HepG2 (cell line): ENCODE measurements at regions not wholly inside any gene's neighbourhood (a gene's known extent, or its start where the extent isn't known, plus 50 kb on each side); places are given as distances from the start of the nearest gene placed in this dataset.

Experiments
- ATAC-seq: fragments of 200-7000 bp; cut with Tn5 transposase; 3 replicates; pipeline ENCODE4 v1.9.1; 2020; ENCODE audit warnings: mild to moderate bottlenecking, moderate library complexity
- BruUV-seq: library from RNA; stranded (reverse); fragments of 400-500 nt; replicated peaks from 2 replicates; lab custom pipeline; 2021; lab: Mats Ljungman, UMichigan
- CTCF ChIA-PET: fragments of 300-600 bp; formaldehyde crosslinking; extraction: SDS; loops from one replicate; lab custom pipeline; 2021; ENCODE audit warnings: low total read pairs, inconsistent platforms, low intra/inter-chr PET ratio; lab: Yijun Ruan, JAX
- POLR2A ChIA-PET: fragments of 350-600 bp; sonication (Branson Sonifier 250); formaldehyde crosslinking; loops from one replicate; lab custom pipeline; 2020; ENCODE audit warnings: antibody characterized with exemption, inconsistent platforms; lab: Yijun Ruan, JAX
- DNase-seq: peaks from one replicate; pipeline ENCODE4 v3.0.0-alpha.2; 2015; ENCODE audit warnings: low spot score
- FAIRE-seq: peaks from 3 replicates; lab custom pipeline; 2011; peaks lifted over from hg19 to GRCh38; lab: Jason Lieb, UNC
- H2AFZ ChIP-seq: one replicate; pipeline ENCODE4 v1.6.1; 2011; ENCODE audit warnings: low read length, inconsistent platforms
- H3K27ac ChIP-seq: fragments of 300-600 bp; 3 replicates; pipeline ENCODE4 v1.8.0; 2011; ENCODE audit warnings: mixed run types, mild to moderate bottlenecking, mixed read lengths, low read length, inconsistent platforms; ENCODE audit not compliant: insufficient read depth; ENCODE audit errors: extremely low read length
- H3K27me3 ChIP-seq, 2 experiments: fragments of 200-600 bp in 1 of 2; 2 replicates in 1 of 2; 3 replicates in 1 of 2; pipeline versions ENCODE4 v1.6.0 to v1.8.0; 2011; ENCODE audit warnings: low read length in 2 of 2, mild to moderate bottlenecking in 2 of 2, moderate library complexity in 2 of 2, inconsistent platforms in 1 of 2; ENCODE audit not compliant: insufficient read depth in 2 of 2, control insufficient read depth in 1 of 2
- H3K36me3 ChIP-seq, 2 experiments: fragments of 200-600 bp in 1 of 2; replicated peaks in 1 of 2; 2 replicates in 1 of 2; 3 replicates in 1 of 2; pipeline versions ENCODE4 v1.5.1 to v1.8.0; 2011; ENCODE audit warnings: low read length in 2 of 2, inconsistent platforms in 1 of 2; ENCODE audit not compliant: insufficient read depth in 2 of 2, control insufficient read depth in 1 of 2
- H3K4me1 ChIP-seq: 2 replicates; pipeline ENCODE4 v1.5.1; 2012; ENCODE audit warnings: low read length, inconsistent platforms; ENCODE audit not compliant: insufficient read depth
- H3K4me2 ChIP-seq: 2 replicates; pipeline ENCODE4 v1.6.0; 2011; ENCODE audit warnings: low read depth, low read length, inconsistent platforms
- H3K4me3 ChIP-seq, 3 experiments: fragments of 200-600 bp in 1 of 3; sonication (generic), shearing (Covaris generic) in 1 of 3; replicated peaks in 1 of 3; 2 replicates each; pipeline ENCODE4 v1.5.1; 2011 to 2016; ENCODE audit warnings: low read length in 3 of 3, inconsistent platforms in 2 of 3, low read depth in 2 of 3, mild to moderate bottlenecking in 2 of 3, control low read depth in 1 of 3, mixed read lengths in 1 of 3; ENCODE audit not compliant: insufficient read depth in 1 of 3
- H3K79me2 ChIP-seq: one replicate; pipeline ENCODE4 v1.6.1; 2011; ENCODE audit warnings: low read length, inconsistent platforms; ENCODE audit not compliant: insufficient read depth
- H3K9ac ChIP-seq: 2 replicates; pipeline ENCODE4 v1.6.0; 2011; ENCODE audit warnings: mild to moderate bottlenecking, low read depth, low read length, inconsistent platforms; ENCODE audit not compliant: insufficient read depth
- H3K9me3 ChIP-seq: 2 replicates; pipeline ENCODE4 v1.5.1; 2012; ENCODE audit warnings: mild to moderate bottlenecking, low read length
- H4K20me1 ChIP-seq: 2 replicates; pipeline ENCODE4 v1.6.0; 2011; ENCODE audit warnings: inconsistent platforms, mild to moderate bottlenecking, low read length, moderate library complexity; ENCODE audit not compliant: insufficient read depth
- CHD4 ChIP-seq: fragments of 200-600 bp; sonication (generic); IDR thresholded peaks from 2 replicates; pipeline ENCODE4 v1.7.0; 2017; ENCODE audit warnings: mild to moderate bottlenecking, low read length, borderline replicate concordance
- ETS1 ChIP-seq: sonication (generic); formaldehyde crosslinking; IDR thresholded peaks from 2 replicates; pipeline ENCODE4 v1.4.0; 2020; ENCODE audit warnings: missing genetic modification reagents
- HHEX ChIP-seq: IDR thresholded peaks from 2 replicates; pipeline ENCODE4 v1.6.1; 2016; ENCODE audit warnings: control low read depth
- HNRNPUL1 ChIP-seq: fragments of 200-400 bp; formaldehyde crosslinking; IDR thresholded peaks from 2 replicates; pipeline ENCODE4 v1.6.1; 2017; ENCODE audit warnings: low read depth, mild to moderate bottlenecking, low read length, moderate library complexity
- SAFB2 ChIP-seq: sonication (generic); formaldehyde crosslinking; IDR thresholded peaks from 2 replicates; pipeline ENCODE4 v1.5.1; 2020; ENCODE audit warnings: missing genetic modification reagents, low read depth, mild to moderate bottlenecking, borderline replicate concordance
- SOX5 ChIP-seq: IDR thresholded peaks from 2 replicates; pipeline ENCODE4 v1.6.1; 2016; ENCODE audit warnings: borderline replicate concordance
- SRSF9 ChIP-seq: fragments of 200-400 bp; formaldehyde crosslinking; IDR thresholded peaks from 2 replicates; pipeline ENCODE4 v1.6.1; 2018; ENCODE audit warnings: borderline replicate concordance, mild to moderate bottlenecking, low read depth, low read length; ENCODE audit not compliant: insufficient read depth, poor library complexity, severe bottlenecking
- YEATS2 ChIP-seq: sonication (generic); formaldehyde crosslinking; IDR thresholded peaks from 2 replicates; pipeline ENCODE4 v1.4.0; 2020; ENCODE audit warnings: missing genetic modification reagents, borderline replicate concordance
- ZNF724P ChIP-seq: sonication (generic); formaldehyde crosslinking; IDR thresholded peaks from 2 replicates; pipeline ENCODE4 v1.8.0; 2022; ENCODE audit warnings: missing genetic modification reagents, borderline replicate concordance
- ZSCAN31 ChIP-seq: sonication (generic); formaldehyde crosslinking; IDR thresholded peaks from 2 replicates; pipeline ENCODE4 v1.5.0; 2020; ENCODE audit warnings: low read depth, mild to moderate bottlenecking, missing genetic modification reagents
- WGBS: methylation state at CpG from one replicate; pipeline ENCODE4 v1.1.6; 2017; ENCODE audit warnings: low lambda C conversion rate; 5-methylcytosine and 5-hydroxymethylcytosine counted together
- in situ Hi-C: cut with HindIII; loops from 2 replicates; pipeline ENCODE4 v1.10.0; 2017; ENCODE audit warnings: low pct_unique_long_range_greater_than_20kb; ENCODE audit not compliant: extremely low pct_ligation_motif_present
- intact Hi-C: fragments of 100-400 bp; cut with micrococcal nuclease; formaldehyde crosslinking; loops from one replicate; pipeline ENCODE4 v1.10.0; 2022; ENCODE audit not compliant: unreplicated experiment

- CTCF ChIA-PET: no interaction called here
Observed at GRCh38 chr6:148082044-148082443, 260.6 kb upstream of the SASH1 start.

GRCh38 chr6:148082696-148083095 is 259.9 kb upstream of the SASH1 start:
- H3K9ac ChIP-seq: no peak overlapping the region
- H3K36me3 ChIP-seq: no peaks in the 10 kb centered on the region
- H3K4me3 ChIP-seq: no peak overlapping the region
- ATAC-seq: no peak
- WGBS: 29% methylated on average over 2 of the region's 2 CpGs
- no peaks in the 10 kb centered on the region for H3K27me3 ChIP-seq
- TF ChIP-seq SAFB2: no peak
- TF ChIP-seq YEATS2: no peak
- TF ChIP-seq SRSF9: no peak
- TF ChIP-seq ZSCAN31 (CRISPR knock-in tag): no peak
- TF ChIP-seq HNRNPUL1: no peak
- TF ChIP-seq SOX5 (CRISPR knock-in tag): no peak
- TF ChIP-seq, all 625 proteins: peak for 0
- Histone ChIP-seq H3K79me2 (no peaks in the 10 kb centered on the region), H2AFZ (no peak overlapping the region), H3K4me1 (no peaks in the 10 kb centered on the region), H3K9me3 (no peaks in the 10 kb centered on the region), H3K4me2 (no peak overlapping the region), H4K20me1 (no peaks in the 10 kb centered on the region), H3K27ac (no peak overlapping the region)
- DNase-seq (no peak), FAIRE-seq (no peak)
- BruUV-seq: no TSS peak
- intact Hi-C loops (no loop called here), in situ Hi-C loops (no loop called here)
- ChIA-PET CTCF (no interaction called here), POLR2A (no interaction called here)

More at GRCh38 chr6:148082044-148082443, 260.6 kb upstream of the SASH1 start:
- no peak overlapping the region for H3K4me3 ChIP-seq
- TF ChIP-seq ZNF724P (CRISPR knock-in tag): no peak
- TF ChIP-seq ETS1 (CRISPR knock-in tag): no peak
- TF ChIP-seq HHEX: no peak
- TF ChIP-seq CHD4: no peak
- TF ChIP-seq, all 625 proteins: peak for 0
- FAIRE-seq (no peak), ATAC-seq (no peak), DNase-seq (no peak)
- Histone ChIP-seq H3K4me1 (no peaks in the 10 kb centered on the region), H3K27ac (no peak overlapping the region), H3K4me2 (no peak overlapping the region), H4K20me1 (no peaks in the 10 kb centered on the region), H2AFZ (no peak overlapping the region), H3K36me3 (no peaks in the 10 kb centered on the region), H3K79me2 (no peaks in the 10 kb centered on the region), H3K9me3 (no peaks in the 10 kb centered on the region), H3K27me3 (no peaks in the 10 kb centered on the region), H3K9ac (no peak overlapping the region)
- BruUV-seq: no TSS peak
- in situ Hi-C loops: no loop called here
- POLR2A ChIA-PET: no interaction called here
- intact Hi-C loops: no loop called here
- WGBS: 16% methylated on average over 2 of the region's 2 CpGs
